Lower leg skin (tissue), 3 donors: ENCODE measurements at regions not wholly inside any gene's neighbourhood (a gene's known extent, or its start where the extent isn't known, plus 50 kb on each side); places are given as distances from the start of the nearest gene placed in this dataset.

Experiments used
- CTCF ChIP-seq, 3 donors: fragments of 450-650 bp; IDR thresholded peaks; one replicate each; pipeline ENCODE4 v1.5.1; 2016; ENCODE audit warnings: antibody characterized with exemption in 3 of 3, mild to moderate bottlenecking in 3 of 3, moderate library complexity in 2 of 3
- POLR2A ChIP-seq, 2 donors: fragments of 450-650 bp; IDR thresholded peaks; one replicate each; pipeline ENCODE4 v1.6.1; 2016 to 2017; ENCODE audit warnings: antibody characterized with exemption in 2 of 2, mild to moderate bottlenecking in 1 of 2, moderate library complexity in 1 of 2

GRCh38 chr6:77037439-77037838 lies 425.9 kb downstream of the HTR1B start:
- TF ChIP-seq CTCF (IDR thresholded peaks at IDR 0.05), result no peak
- no peak for TF ChIP-seq POLR2A (IDR thresholded peaks at IDR 0.05)
